EL (cell line): ENCODE measurements at regions not wholly inside any gene's neighbourhood (a gene's known extent, or its start where the extent isn't known, plus 50 kb on each side); places are given as distances from the start of the nearest gene placed in this dataset.

Experiments used
- DNase-seq: peaks from one replicate; pipeline ENCODE4 v3.0.0-alpha.2; 2016

GRCh38 chr15:70418943-70419342 is 321.2 kb upstream of the TLE3 start:
- no peak for DNase-seq

- DNase-seq, result no peak
Observed at GRCh38 chr15:70417535-70417934, 319.8 kb upstream of the TLE3 start.

- DNase-seq, result no peak
Observed at GRCh38 chr15:70416829-70417228, 319.1 kb upstream of the TLE3 start.

- DNase-seq, result no peak
Observed at GRCh38 chr15:70415398-70415797, 317.7 kb upstream of the TLE3 start.

GRCh38 chr15:70414626-70415025 is 316.9 kb upstream of the TLE3 start:
- DNase-seq, result no peak

- DNase-seq, result no peak
Observed at GRCh38 chr15:70412794-70413193, 315.1 kb upstream of the TLE3 start.

GRCh38 chr15:70411143-70411863 is 313.6 kb upstream of the TLE3 start:
- DNase-seq, result no peak

GRCh38 chr15:70410371-70410985 is 312.8 kb upstream of the TLE3 start:
- DNase-seq, result no peak

GRCh38 chr15:70409388-70409787 is 311.7 kb upstream of the TLE3 start:
- DNase-seq, result no peak

GRCh38 chr15:70407955-70408354 is 310.2 kb upstream of the TLE3 start:
- no peak for DNase-seq

- no peak for DNase-seq
Observed at GRCh38 chr15:70407336-70407670, 309.6 kb upstream of the TLE3 start.

- no peak for DNase-seq
Observed at GRCh38 chr15:70406617-70407335, 309.1 kb upstream of the TLE3 start.

GRCh38 chr15:70401709-70402108 is 304.0 kb upstream of the TLE3 start:
- DNase-seq, result no peak

- no peak for DNase-seq
Observed at GRCh38 chr15:70400766-70401541, 303.2 kb upstream of the TLE3 start.

GRCh38 chr15:70399204-70399603 is 301.5 kb upstream of the TLE3 start:
- DNase-seq, result no peak

- DNase-seq, result no peak
Observed at GRCh38 chr15:70398694-70399093, 301.0 kb upstream of the TLE3 start.

GRCh38 chr15:70396807-70397206 is 299.1 kb upstream of the TLE3 start:
- DNase-seq, result no peak

- DNase-seq, result no peak
Observed at GRCh38 chr15:70395164-70395563, 297.4 kb upstream of the TLE3 start.

GRCh38 chr15:70390723-70391122 is 293.0 kb upstream of the TLE3 start:
- no peak for DNase-seq

- no peak for DNase-seq
Observed at GRCh38 chr15:70387993-70388392, 290.3 kb upstream of the TLE3 start.

GRCh38 chr15:70387081-70387480 is 289.4 kb upstream of the TLE3 start:
- no peak for DNase-seq

- DNase-seq, result no peak
Observed at GRCh38 chr15:70385711-70386110, 288.0 kb upstream of the TLE3 start.

- no peak for DNase-seq
Observed at GRCh38 chr15:70385052-70385451, 287.3 kb upstream of the TLE3 start.

GRCh38 chr15:70383856-70384255 is 286.1 kb upstream of the TLE3 start:
- no peak for DNase-seq
